Skeletal muscle cell (primary cell): ENCODE measurements at regions not wholly inside any gene's neighbourhood (a gene's known extent, or its start where the extent isn't known, plus 50 kb on each side); places are given as distances from the start of the nearest gene placed in this dataset.
A peak's percentile ranks its signal among the peaks of the same experiment; 100 is the strongest.
"Not testable (repeated sequence)": the region's sequence is repeated elsewhere in the genome, so short reads cannot be mapped to it uniquely, and the experiment has no call there.

ENCODE experiments used
- DNase-seq: peaks from one replicate; pipeline ENCODE4 v3.0.0-alpha.2; 2010; ENCODE audit warnings: low read depth
- H3K4me3 ChIP-seq: 2 replicates; pipeline ENCODE4 v1.5.1; 2011; ENCODE audit warnings: low read depth, mild to moderate bottlenecking, control low read depth, low read length, moderate library complexity

- H3K4me3 ChIP-seq, result no peak overlapping the region
- DNase-seq, result no peak
Observed at GRCh38 chr5:91484662-91485061, 101.5 kb upstream of the ARRDC3 start.

- not testable (repeated sequence) for H3K4me3 ChIP-seq, DNase-seq
Observed at GRCh38 chr5:91479376-91479775, 96.3 kb upstream of the ARRDC3 start.

- no peak for DNase-seq
- H3K4me3 ChIP-seq, result no peak overlapping the region
Observed at GRCh38 chr5:91478096-91478495, 95.0 kb upstream of the ARRDC3 start.

- DNase-seq, result no peak
- H3K4me3 ChIP-seq, result no peak overlapping the region
Observed at GRCh38 chr5:91477408-91477807, 94.3 kb upstream of the ARRDC3 start.

- H3K4me3 ChIP-seq, result no peak overlapping the region
- no peak for DNase-seq
Observed at GRCh38 chr5:91474201-91474600, 91.1 kb upstream of the ARRDC3 start.

- H3K4me3 ChIP-seq, result no peak overlapping the region
- no peak for DNase-seq
Observed at GRCh38 chr5:91472631-91473030, 89.5 kb upstream of the ARRDC3 start.

GRCh38 chr5:91469517-91470165, 86.5 kb upstream of the ARRDC3 start:
- DNase-seq, result no peak
- no peak overlapping the region for H3K4me3 ChIP-seq

- H3K4me3 ChIP-seq, result no peak overlapping the region
- DNase-seq, result no peak
Observed at GRCh38 chr5:91468651-91469422, 85.7 kb upstream of the ARRDC3 start.

- no peak for DNase-seq
- H3K4me3 ChIP-seq, result no peak overlapping the region
Observed at GRCh38 chr5:91464886-91465646, 81.9 kb upstream of the ARRDC3 start.

GRCh38 chr5:91457681-91458058, 74.6 kb upstream of the ARRDC3 start:
- H3K4me3 ChIP-seq, result no peak overlapping the region
- DNase-seq, result no peak

- no peak for DNase-seq
- H3K4me3 ChIP-seq, result no peak overlapping the region
Observed at GRCh38 chr5:91456928-91457680, 74.0 kb upstream of the ARRDC3 start.

- no peak overlapping the region for H3K4me3 ChIP-seq
Observed at GRCh38 chr5:91449083-91449482, 66.0 kb upstream of the ARRDC3 start.

GRCh38 chr5:91448079-91448478, 65.0 kb upstream of the ARRDC3 start:
- not testable (repeated sequence) for H3K4me3 ChIP-seq

More at GRCh38 chr5:91449083-91449482, 66.0 kb upstream of the ARRDC3 start:
- DNase-seq, result no peak

GRCh38 chr5:91446880-91447279, 63.8 kb upstream of the ARRDC3 start:
- not testable (repeated sequence) for H3K4me3 ChIP-seq, DNase-seq

More at GRCh38 chr5:91448079-91448478, 65.0 kb upstream of the ARRDC3 start:
- DNase-seq, result not testable (repeated sequence)

GRCh38 chr5:91443761-91444467, 60.8 kb upstream of the ARRDC3 start:
- H3K4me3 ChIP-seq, result no peak overlapping the region
- DNase-seq, result no peak

GRCh38 chr5:91443023-91443422, 59.9 kb upstream of the ARRDC3 start:
- peak; percentile 43 for DNase-seq
- no peak overlapping the region for H3K4me3 ChIP-seq

GRCh38 chr5:91441082-91441481, 58.0 kb upstream of the ARRDC3 start:
- DNase-seq, result no peak
- no peak overlapping the region for H3K4me3 ChIP-seq

GRCh38 chr5:91438871-91439270, 55.8 kb upstream of the ARRDC3 start:
- H3K4me3 ChIP-seq, result no peak overlapping the region
- no peak for DNase-seq

GRCh38 chr5:91436241-91436640, 53.1 kb upstream of the ARRDC3 start:
- DNase-seq, result no peak

More at GRCh38 chr5:91436241-91436640, 53.1 kb upstream of the ARRDC3 start:
- H3K4me3 ChIP-seq, result no peak overlapping the region
